T-helper 17 cell (primary cell): ENCODE measurements at regions not wholly inside any gene's neighbourhood (a gene's known extent, or its start where the extent isn't known, plus 50 kb on each side); places are given as distances from the start of the nearest gene placed in this dataset.

ENCODE experiments used
- ATAC-seq: fragments of 150-1000 bp; cut with Tn5 transposase; 2 replicates; pipeline ENCODE4 v1.10.0; 2021; ENCODE audit warnings: mild to moderate bottlenecking, moderate library complexity
- DNase-seq, 3 donors: peaks; one replicate each; pipeline versions ENCODE4 v3.0.0 to v3.0.0-alpha.2; 2020 to 2021
- H3K9me3 ChIP-seq: one replicate; pipeline ENCODE4 v1.7.0; 2013; ENCODE audit warnings: low read length, mild to moderate bottlenecking; ENCODE audit not compliant: control insufficient read depth, poor library complexity, severe bottlenecking
- H3K27ac Mint-ChIP-seq: one replicate; pipeline ENCODE4 v1.8.0; 2022; ENCODE audit warnings: mild to moderate bottlenecking, moderate library complexity, mixed read lengths
- H3K27me3 Mint-ChIP-seq: one replicate; pipeline ENCODE4 v1.8.0; 2022; ENCODE audit warnings: mixed read lengths
- H3K36me3 Mint-ChIP-seq: one replicate; pipeline ENCODE4 v1.8.0; 2022; ENCODE audit warnings: low read depth, mixed read lengths
- H3K4me1 Mint-ChIP-seq: one replicate; pipeline ENCODE4 v1.8.0; 2022; ENCODE audit warnings: mild to moderate bottlenecking, mixed read lengths
- H3K4me3 Mint-ChIP-seq: one replicate; pipeline ENCODE4 v1.8.0; 2022; ENCODE audit warnings: mild to moderate bottlenecking, moderate library complexity, mixed read lengths

- no peak overlapping the region for H3K4me3 Mint-ChIP-seq
- no peaks in the 10 kb centered on the region for H3K27me3 Mint-ChIP-seq
- no peaks in the 10 kb centered on the region for H3K36me3 Mint-ChIP-seq
- ATAC-seq (no peak), DNase-seq (no peak)
- no peaks in the 10 kb centered on the region for H3K9me3 ChIP-seq
- H3K27ac Mint-ChIP-seq: no peak overlapping the region
- no peaks in the 10 kb centered on the region for H3K4me1 Mint-ChIP-seq
Measured at GRCh38 chr1:56300836-56301235, 278.5 kb downstream of the PLPP3 start.

- Mint-ChIP-seq H3K4me3 (no peak overlapping the region), H3K36me3 (no peaks in the 10 kb centered on the region), H3K27ac (no peak overlapping the region), H3K4me1 (no peaks in the 10 kb centered on the region), H3K27me3 (peaks cover 5% of the 10 kb centered on the region)
- ATAC-seq (no peak), DNase-seq (no peak)
- no peaks in the 10 kb centered on the region for H3K9me3 ChIP-seq
Measured at GRCh38 chr1:56298866-56299265, 280.5 kb downstream of the PLPP3 start.

GRCh38 chr1:56297904-56298303 lies 281.5 kb downstream of the PLPP3 start:
- no peak for DNase-seq
- no peaks in the 10 kb centered on the region for H3K9me3 ChIP-seq
- H3K27ac Mint-ChIP-seq: no peak overlapping the region
- peaks cover 5% of the 10 kb centered on the region for H3K27me3 Mint-ChIP-seq
- H3K36me3 Mint-ChIP-seq: no peaks in the 10 kb centered on the region
- H3K4me3 Mint-ChIP-seq: no peak overlapping the region
- H3K4me1 Mint-ChIP-seq: no peaks in the 10 kb centered on the region
- no peak for ATAC-seq

GRCh38 chr1:56297208-56297607 lies 282.2 kb downstream of the PLPP3 start:
- ATAC-seq: no peak

GRCh38 chr1:56295949-56296929 lies 283.1 kb downstream of the PLPP3 start:
- DNase-seq: no peak
- no peaks in the 10 kb centered on the region for H3K4me1 Mint-ChIP-seq
- no peaks in the 10 kb centered on the region for H3K9me3 ChIP-seq
- peaks cover 5% of the 10 kb centered on the region for H3K27me3 Mint-ChIP-seq
- no peak overlapping the region for H3K4me3 Mint-ChIP-seq
- H3K36me3 Mint-ChIP-seq: no peaks in the 10 kb centered on the region
- no peak overlapping the region for H3K27ac Mint-ChIP-seq
- no peak for ATAC-seq

More at GRCh38 chr1:56297208-56297607, 282.2 kb downstream of the PLPP3 start:
- Mint-ChIP-seq H3K4me3 (no peak overlapping the region), H3K4me1 (no peaks in the 10 kb centered on the region), H3K36me3 (no peaks in the 10 kb centered on the region), H3K27me3 (peaks cover 5% of the 10 kb centered on the region), H3K27ac (no peak overlapping the region)
- H3K9me3 ChIP-seq: no peaks in the 10 kb centered on the region
- DNase-seq: no peak

- peaks cover 11% of the 10 kb centered on the region for H3K27me3 Mint-ChIP-seq
- no peaks in the 10 kb centered on the region for H3K4me1 Mint-ChIP-seq
- H3K27ac Mint-ChIP-seq: no peak overlapping the region
- DNase-seq: no peak
- H3K9me3 ChIP-seq: no peaks in the 10 kb centered on the region
- no peaks in the 10 kb centered on the region for H3K36me3 Mint-ChIP-seq
- ATAC-seq: no peak
- no peak overlapping the region for H3K4me3 Mint-ChIP-seq
Measured at GRCh38 chr1:56291374-56291919, 287.9 kb downstream of the PLPP3 start.

GRCh38 chr1:56289260-56289659 lies 290.1 kb downstream of the PLPP3 start:
- no peak overlapping the region for H3K4me3 Mint-ChIP-seq

GRCh38 chr1:56287721-56288120 lies 291.6 kb downstream of the PLPP3 start:
- Mint-ChIP-seq H3K4me1 (no peaks in the 10 kb centered on the region), H3K27ac (no peak overlapping the region), H3K27me3 (peaks cover 5% of the 10 kb centered on the region), H3K36me3 (no peaks in the 10 kb centered on the region), H3K4me3 (no peak overlapping the region)
- no peaks in the 10 kb centered on the region for H3K9me3 ChIP-seq
- ATAC-seq: no peak
- no peak for DNase-seq

More at GRCh38 chr1:56289260-56289659, 290.1 kb downstream of the PLPP3 start:
- no peaks in the 10 kb centered on the region for H3K4me1 Mint-ChIP-seq
- no peak overlapping the region for H3K27ac Mint-ChIP-seq
- H3K27me3 Mint-ChIP-seq: peaks cover 5% of the 10 kb centered on the region
- DNase-seq (no peak), ATAC-seq (no peak)
- H3K36me3 Mint-ChIP-seq: no peaks in the 10 kb centered on the region
- H3K9me3 ChIP-seq: no peaks in the 10 kb centered on the region

GRCh38 chr1:56286956-56287355 lies 292.4 kb downstream of the PLPP3 start:
- H3K27me3 Mint-ChIP-seq: peaks cover 5% of the 10 kb centered on the region

GRCh38 chr1:56286506-56286905 lies 292.9 kb downstream of the PLPP3 start:
- H3K9me3 ChIP-seq: no peaks in the 10 kb centered on the region
- H3K4me3 Mint-ChIP-seq: no peak overlapping the region
- DNase-seq (no peak), ATAC-seq (no peak)
- no peaks in the 10 kb centered on the region for H3K4me1 Mint-ChIP-seq
- no peak overlapping the region for H3K27ac Mint-ChIP-seq
- H3K27me3 Mint-ChIP-seq: peaks cover 5% of the 10 kb centered on the region
- no peaks in the 10 kb centered on the region for H3K36me3 Mint-ChIP-seq

More at GRCh38 chr1:56286956-56287355, 292.4 kb downstream of the PLPP3 start:
- DNase-seq: no peak
- H3K9me3 ChIP-seq: no peaks in the 10 kb centered on the region
- no peaks in the 10 kb centered on the region for H3K36me3 Mint-ChIP-seq
- ATAC-seq: no peak
- no peak overlapping the region for H3K4me3 Mint-ChIP-seq
- H3K4me1 Mint-ChIP-seq: no peaks in the 10 kb centered on the region
- no peak overlapping the region for H3K27ac Mint-ChIP-seq

GRCh38 chr1:56285554-56286402 lies 293.6 kb downstream of the PLPP3 start:
- no peak overlapping the region for H3K27ac Mint-ChIP-seq
- DNase-seq (no peak), ATAC-seq (no peak)
- no peaks in the 10 kb centered on the region for H3K36me3 Mint-ChIP-seq
- H3K9me3 ChIP-seq: no peaks in the 10 kb centered on the region
- no peaks in the 10 kb centered on the region for H3K4me1 Mint-ChIP-seq
- H3K27me3 Mint-ChIP-seq: peaks cover 5% of the 10 kb centered on the region
- H3K4me3 Mint-ChIP-seq: no peak overlapping the region

- Mint-ChIP-seq H3K27ac (no peak overlapping the region), H3K4me3 (no peak overlapping the region), H3K36me3 (no peaks in the 10 kb centered on the region), H3K4me1 (no peaks in the 10 kb centered on the region), H3K27me3 (peaks cover 5% of the 10 kb centered on the region)
- ATAC-seq (no peak), DNase-seq (no peak)
- H3K9me3 ChIP-seq: no peaks in the 10 kb centered on the region
Measured at GRCh38 chr1:56284928-56285327, 294.4 kb downstream of the PLPP3 start.

- no peaks in the 10 kb centered on the region for H3K36me3 Mint-ChIP-seq
- ATAC-seq (no peak), DNase-seq (no peak)
- peaks cover 6% of the 10 kb centered on the region for H3K27me3 Mint-ChIP-seq
- H3K4me3 Mint-ChIP-seq: no peak overlapping the region
- H3K27ac Mint-ChIP-seq: no peak overlapping the region
- no peaks in the 10 kb centered on the region for H3K9me3 ChIP-seq
- H3K4me1 Mint-ChIP-seq: no peaks in the 10 kb centered on the region
Measured at GRCh38 chr1:56278061-56278460, 301.3 kb downstream of the PLPP3 start.
